A673 (cell line): ENCODE measurements at regions not wholly inside any gene's neighbourhood (a gene's known extent, or its start where the extent isn't known, plus 50 kb on each side); places are given as distances from the start of the nearest gene placed in this dataset.

Experiments used
- CTCF ChIP-seq: fragments of 300-800, 200-600 bp; sonication (generic); conservative IDR thresholded peaks from 2 replicates; pipeline ENCODE4 v1.5.1; 2017; ENCODE audit warnings: low read depth, mild to moderate bottlenecking, antibody characterized with exemption, low read length, moderate library complexity, mixed read lengths
- EZH2 ChIP-seq: fragments of 200-600 bp; sonication (generic); IDR thresholded peaks from 2 replicates; pipeline ENCODE4 v1.6.1; 2017; ENCODE audit warnings: borderline replicate concordance, low read depth, mild to moderate bottlenecking, mixed read lengths, antibody characterized with exemption, low read length; ENCODE audit not compliant: poor library complexity, severe bottlenecking

GRCh38 chr9:79781263-79781662, 209.5 kb downstream of the TLE4 start:
- TF ChIP-seq CTCF (no peak), EZH2 (no peak)
